GM12891 (cell line): ENCODE measurements at regions not wholly inside any gene's neighbourhood (a gene's known extent, or its start where the extent isn't known, plus 50 kb on each side); places are given as distances from the start of the nearest gene placed in this dataset.

Experiments
- POLR2A ChIP-seq: IDR thresholded peaks from 2 replicates; pipeline ENCODE4 v1.6.1; 2011; ENCODE audit warnings: low read depth, low read length, control low read depth
- POLR2AphosphoS5 ChIP-seq: IDR thresholded peaks from 2 replicates; pipeline ENCODE4 v1.6.1; 2011; ENCODE audit warnings: low read depth, low read length, control low read depth

DNA sequence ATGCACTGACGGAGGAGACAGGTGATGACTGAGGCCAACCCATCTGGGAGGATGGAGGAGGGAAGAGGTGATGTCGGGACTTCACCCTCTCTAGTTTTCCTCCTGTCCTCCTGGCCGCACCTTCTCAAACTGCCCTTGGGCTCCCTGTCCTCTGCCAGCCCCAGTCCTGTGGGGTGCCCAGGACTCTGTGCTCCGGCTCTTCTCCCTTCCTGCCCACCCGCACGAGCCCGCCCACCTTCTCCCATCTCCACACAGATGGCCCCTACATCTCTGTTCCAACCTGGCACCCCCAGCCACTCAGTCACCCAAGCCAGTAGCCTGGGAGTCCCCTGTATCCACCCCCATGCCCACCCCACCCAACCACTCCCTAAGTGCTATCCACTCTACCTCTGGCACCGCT is 206.7 kb upstream of the LINGO1 start:
- TF ChIP-seq POLR2AphosphoS5 = no peak
- no peak for TF ChIP-seq POLR2A
